ENCODE measurements at regions not wholly inside any gene's neighbourhood (a gene's known extent, or its start where the extent isn't known, plus 50 kb on each side); places are given as distances from the start of the nearest gene placed in this dataset.
"Not testable (repeated sequence)": the region's sequence is repeated elsewhere in the genome, so short reads cannot be mapped to it uniquely, and the experiment has no call there.

- Mint-ChIP-seq H3K36me3 (no peaks in the 10 kb centered on the region), H3K27ac (no peak overlapping the region), H3K9me3 (peaks cover 3% of the 10 kb centered on the region), H3K4me3 (no peak overlapping the region), H3K4me1 (no peaks in the 10 kb centered on the region)
- ATAC-seq, result peak; percentile 67
- DNase-seq (ENCODE audit: low spot score in 2 of 2), result no peak
These were observed 782.5 kb upstream of the SLITRK6 start for GRCh38 chr13:86581706-86582105.

GRCh38 chr13:86584301-86584700, 785.1 kb upstream of the SLITRK6 start:
- Mint-ChIP-seq H3K9me3 (peaks cover 5% of the 10 kb centered on the region), H3K27ac (no peak overlapping the region), H3K4me1 (no peaks in the 10 kb centered on the region), H3K36me3 (no peaks in the 10 kb centered on the region), H3K4me3 (no peak overlapping the region)
- ATAC-seq (no peak), DNase-seq (ENCODE audit: low spot score in 2 of 2) (no peak)

- no peaks in the 10 kb centered on the region for H3K4me1 Mint-ChIP-seq
- H3K4me3 Mint-ChIP-seq, result no peak overlapping the region
- H3K9me3 Mint-ChIP-seq, result peaks cover 5% of the 10 kb centered on the region
- no peak for DNase-seq (ENCODE audit: low spot score in 2 of 2)
- H3K27ac Mint-ChIP-seq, result no peak overlapping the region
- no peaks in the 10 kb centered on the region for H3K36me3 Mint-ChIP-seq
- no peak for ATAC-seq
These were observed 786.6 kb upstream of the SLITRK6 start for GRCh38 chr13:86585835-86586234.

GRCh38 chr13:86591862-86592261, 792.6 kb upstream of the SLITRK6 start:
- Mint-ChIP-seq H3K4me1 (no peaks in the 10 kb centered on the region), H3K36me3 (no peaks in the 10 kb centered on the region), H3K27ac (no peak overlapping the region), H3K9me3 (peaks cover 13% of the 10 kb centered on the region), H3K4me3 (no peak overlapping the region)
- ATAC-seq, result no peak
- no peak for DNase-seq (ENCODE audit: low spot score in 2 of 2)

- Mint-ChIP-seq H3K9me3 (peaks cover 5% of the 10 kb centered on the region), H3K4me1 (no peaks in the 10 kb centered on the region), H3K27ac (no peak overlapping the region), H3K4me3 (no peak overlapping the region), H3K36me3 (no peaks in the 10 kb centered on the region)
- no peak for ATAC-seq
- DNase-seq (ENCODE audit: low spot score in 2 of 2), result no peak
These were observed 802.1 kb upstream of the SLITRK6 start for GRCh38 chr13:86601351-86601750.

GRCh38 chr13:86606264-86606663, 807.0 kb upstream of the SLITRK6 start:
- Mint-ChIP-seq H3K9me3 (peaks cover 8% of the 10 kb centered on the region), H3K4me3 (no peak overlapping the region), H3K36me3 (no peaks in the 10 kb centered on the region), H3K27ac (no peak overlapping the region), H3K4me1 (no peaks in the 10 kb centered on the region)
- no peak for ATAC-seq
- DNase-seq (ENCODE audit: low spot score in 2 of 2), result no peak

- H3K27ac Mint-ChIP-seq, result no peak overlapping the region
- no peak for ATAC-seq
- H3K4me1 Mint-ChIP-seq, result no peaks in the 10 kb centered on the region
- no peak for DNase-seq (ENCODE audit: low spot score in 2 of 2)
- no peaks in the 10 kb centered on the region for H3K36me3 Mint-ChIP-seq
- peaks cover 12% of the 10 kb centered on the region for H3K9me3 Mint-ChIP-seq
- no peak overlapping the region for H3K4me3 Mint-ChIP-seq
These were observed 809.5 kb upstream of the SLITRK6 start for GRCh38 chr13:86608701-86609100.

GRCh38 chr13:86633346-86633745, 834.1 kb upstream of the SLITRK6 start:
- Mint-ChIP-seq H3K36me3 (no peaks in the 10 kb centered on the region), H3K9me3 (peaks cover 5% of the 10 kb centered on the region), H3K27ac (no peak overlapping the region), H3K4me3 (no peak overlapping the region), H3K4me1 (no peaks in the 10 kb centered on the region)
- DNase-seq (ENCODE audit: low spot score in 2 of 2), result no peak
- no peak for ATAC-seq

- not testable (repeated sequence) for H3K4me3 Mint-ChIP-seq; H3K36me3 Mint-ChIP-seq; H3K27ac Mint-ChIP-seq; H3K9me3 Mint-ChIP-seq; DNase-seq (ENCODE audit: low spot score in 2 of 2); H3K4me1 Mint-ChIP-seq; ATAC-seq
These were observed 852.0 kb upstream of the SLITRK6 start for GRCh38 chr13:86651171-86651570.

GRCh38 chr13:86653009-86653408, 853.8 kb upstream of the SLITRK6 start:
- Mint-ChIP-seq H3K9me3 (peaks cover 10% of the 10 kb centered on the region), H3K4me3 (no peak overlapping the region), H3K27ac (no peak overlapping the region), H3K36me3 (no peaks in the 10 kb centered on the region), H3K4me1 (no peaks in the 10 kb centered on the region)
- ATAC-seq, result no peak
- no peak for DNase-seq (ENCODE audit: low spot score in 2 of 2)

- ATAC-seq (no peak), DNase-seq (ENCODE audit: low spot score in 2 of 2) (no peak)
- H3K27ac Mint-ChIP-seq, result no peak overlapping the region
- no peaks in the 10 kb centered on the region for H3K4me1 Mint-ChIP-seq
- H3K9me3 Mint-ChIP-seq, result peaks cover 10% of the 10 kb centered on the region
- H3K36me3 Mint-ChIP-seq, result no peaks in the 10 kb centered on the region
- no peak overlapping the region for H3K4me3 Mint-ChIP-seq
These were observed 856.3 kb upstream of the SLITRK6 start for GRCh38 chr13:86655561-86655960.

GRCh38 chr13:86660090-86660489, 860.9 kb upstream of the SLITRK6 start:
- no peak overlapping the region for H3K27ac Mint-ChIP-seq
- DNase-seq (ENCODE audit: low spot score in 2 of 2) (no peak), ATAC-seq (no peak)
- no peaks in the 10 kb centered on the region for H3K4me1 Mint-ChIP-seq
- H3K36me3 Mint-ChIP-seq, result no peaks in the 10 kb centered on the region
- peaks cover 20% of the 10 kb centered on the region for H3K9me3 Mint-ChIP-seq
- no peak overlapping the region for H3K4me3 Mint-ChIP-seq

GRCh38 chr13:86665842-86666241, 866.6 kb upstream of the SLITRK6 start:
- H3K27ac Mint-ChIP-seq, result no peak overlapping the region
- DNase-seq (ENCODE audit: low spot score in 2 of 2), result no peak
- H3K36me3 Mint-ChIP-seq, result no peaks in the 10 kb centered on the region
- ATAC-seq, result no peak
- H3K4me3 Mint-ChIP-seq, result no peak overlapping the region
- H3K9me3 Mint-ChIP-seq, result peaks cover 21% of the 10 kb centered on the region
- no peaks in the 10 kb centered on the region for H3K4me1 Mint-ChIP-seq

GRCh38 chr13:86673931-86674431, 874.8 kb upstream of the SLITRK6 start:
- Mint-ChIP-seq H3K36me3 (no peaks in the 10 kb centered on the region), H3K9me3 (no peaks in the 10 kb centered on the region)
- no peak for ATAC-seq

GRCh38 chr13:86681223-86681622, 882.0 kb upstream of the SLITRK6 start:
- ATAC-seq (no peak), DNase-seq (ENCODE audit: low spot score in 2 of 2) (no peak)
- Mint-ChIP-seq H3K27ac (no peak overlapping the region), H3K9me3 (peaks cover 4% of the 10 kb centered on the region), H3K4me3 (no peak overlapping the region), H3K36me3 (no peaks in the 10 kb centered on the region), H3K4me1 (no peaks in the 10 kb centered on the region)

More at GRCh38 chr13:86673931-86674431, 874.8 kb upstream of the SLITRK6 start:
- no peak overlapping the region for H3K4me3 Mint-ChIP-seq
- no peaks in the 10 kb centered on the region for H3K4me1 Mint-ChIP-seq
- H3K27ac Mint-ChIP-seq, result no peak overlapping the region
- no peak for DNase-seq (ENCODE audit: low spot score in 2 of 2)

- Mint-ChIP-seq H3K36me3 (no peaks in the 10 kb centered on the region), H3K9me3 (peaks cover 4% of the 10 kb centered on the region), H3K4me3 (no peak overlapping the region), H3K4me1 (no peaks in the 10 kb centered on the region), H3K27ac (no peak overlapping the region)
- DNase-seq (ENCODE audit: low spot score in 2 of 2) (no peak), ATAC-seq (no peak)
These were observed 885.2 kb upstream of the SLITRK6 start for GRCh38 chr13:86684402-86684801.

GRCh38 chr13:86689911-86690310, 890.7 kb upstream of the SLITRK6 start:
- Mint-ChIP-seq H3K4me1 (no peaks in the 10 kb centered on the region), H3K36me3 (no peaks in the 10 kb centered on the region), H3K27ac (no peak overlapping the region), H3K4me3 (no peak overlapping the region), H3K9me3 (peaks cover 4% of the 10 kb centered on the region)
- DNase-seq (ENCODE audit: low spot score in 2 of 2) (no peak), ATAC-seq (no peak)
